ENCODE measurements at regions not wholly inside any gene's neighbourhood (a gene's known extent, or its start where the extent isn't known, plus 50 kb on each side); places are given as distances from the start of the nearest gene placed in this dataset.

DNA sequence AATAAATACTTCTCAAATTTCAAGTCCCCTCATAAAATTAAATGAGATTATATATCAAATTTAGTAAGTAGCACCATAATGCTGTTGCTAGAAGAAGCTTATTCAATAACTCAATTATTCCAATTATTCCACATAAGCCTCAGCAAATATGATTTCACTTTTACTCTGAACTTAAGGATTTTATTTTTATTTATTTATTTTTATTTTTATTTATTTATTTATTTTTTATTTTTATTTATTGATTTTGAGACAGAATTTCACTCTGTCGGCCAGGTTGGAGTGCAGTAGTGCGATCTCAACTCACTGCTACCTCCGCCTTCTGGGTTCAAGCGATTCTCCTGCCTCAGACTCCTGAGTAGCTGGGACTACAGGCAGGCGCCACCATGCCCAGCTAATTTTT, 1308.3 kb upstream of the CDH9 start:
- TF ChIP-seq, protein P1, sequence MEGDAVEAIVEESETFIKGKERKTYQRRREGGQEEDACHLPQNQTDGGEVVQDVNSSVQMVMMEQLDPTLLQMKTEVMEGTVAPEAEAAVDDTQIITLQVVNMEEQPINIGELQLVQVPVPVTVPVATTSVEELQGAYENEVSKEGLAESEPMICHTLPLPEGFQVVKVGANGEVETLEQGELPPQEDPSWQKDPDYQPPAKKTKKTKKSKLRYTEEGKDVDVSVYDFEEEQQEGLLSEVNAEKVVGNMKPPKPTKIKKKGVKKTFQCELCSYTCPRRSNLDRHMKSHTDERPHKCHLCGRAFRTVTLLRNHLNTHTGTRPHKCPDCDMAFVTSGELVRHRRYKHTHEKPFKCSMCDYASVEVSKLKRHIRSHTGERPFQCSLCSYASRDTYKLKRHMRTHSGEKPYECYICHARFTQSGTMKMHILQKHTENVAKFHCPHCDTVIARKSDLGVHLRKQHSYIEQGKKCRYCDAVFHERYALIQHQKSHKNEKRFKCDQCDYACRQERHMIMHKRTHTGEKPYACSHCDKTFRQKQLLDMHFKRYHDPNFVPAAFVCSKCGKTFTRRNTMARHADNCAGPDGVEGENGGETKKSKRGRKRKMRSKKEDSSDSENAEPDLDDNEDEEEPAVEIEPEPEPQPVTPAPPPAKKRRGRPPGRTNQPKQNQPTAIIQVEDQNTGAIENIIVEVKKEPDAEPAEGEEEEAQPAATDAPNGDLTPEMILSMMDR (IDR thresholded peaks at IDR 0.05): no peak
- no peak for TF ChIP-seq POLR2A (IDR thresholded peaks at IDR 0.05)

All from testis (tissue), 2 donors.